HEK293 (cell line): ENCODE measurements at regions not wholly inside any gene's neighbourhood (a gene's known extent, or its start where the extent isn't known, plus 50 kb on each side); places are given as distances from the start of the nearest gene placed in this dataset.

Source experiments
- CTCF ChIA-PET: fragments of 350-600 bp; formaldehyde crosslinking; extraction: SDS; loops from one replicate; lab custom pipeline; 2021; ENCODE audit warnings: antibody characterized with exemption; lab: Yijun Ruan, JAX
- POLR2A ChIA-PET: fragments of 300-600 bp; formaldehyde crosslinking; extraction: SDS; loops from one replicate; lab custom pipeline; 2020; ENCODE audit warnings: antibody characterized with exemption, inconsistent platforms; lab: Yijun Ruan, JAX
- H3K27ac ChIP-seq: fragments of 200-500 bp; sonication (Bioruptor generic); 2 replicates; pipeline ENCODE4 v1.5.1; 2014; ENCODE audit warnings: low read depth, low read length, control low read depth, inconsistent platforms; ENCODE audit errors: extremely low read depth
- H3K36me3 ChIP-seq, 2 experiments: fragments of 200-500 bp in 1 of 2; sonication (Bioruptor generic) in 1 of 2; 1 replicate in 1 of 2; 2 replicates in 1 of 2; pipeline ENCODE4 v1.5.1; 2014 to 2017; ENCODE audit warnings: inconsistent platforms in 2 of 2, low read length in 2 of 2; ENCODE audit not compliant: control insufficient read depth in 2 of 2, insufficient read depth in 1 of 2
- H3K4me1 ChIP-seq: fragments of 200-500 bp; sonication (Bioruptor generic); 2 replicates; pipeline ENCODE4 v1.5.1; 2014; ENCODE audit warnings: mild to moderate bottlenecking, low read length, inconsistent platforms; ENCODE audit not compliant: control insufficient read depth, insufficient read depth
- H3K4me3 ChIP-seq: 2 replicates; pipeline ENCODE4 v1.5.1; 2011; ENCODE audit warnings: low read depth, mild to moderate bottlenecking, control low read depth, low read length, moderate library complexity
- H3K9me3 ChIP-seq: fragments of 200-500 bp; sonication (Bioruptor generic); 2 replicates; pipeline ENCODE4 v1.5.1; 2014; ENCODE audit warnings: low read depth, low read length, inconsistent platforms; ENCODE audit not compliant: control insufficient read depth, insufficient read depth
- MYNN ChIP-seq: fragments of 450-650 bp; formaldehyde crosslinking; IDR thresholded peaks from 2 replicates; pipeline ENCODE4 v1.5.1; 2016; ENCODE audit warnings: missing biosample characterization, missing genetic modification characterization, borderline replicate concordance
- OVOL3 ChIP-seq: fragments of 450-650 bp; formaldehyde crosslinking; IDR thresholded peaks from 2 replicates; pipeline ENCODE4 v1.5.1; 2016; ENCODE audit warnings: missing biosample characterization, missing genetic modification characterization
- REST ChIP-seq: fragments of 450-650 bp; formaldehyde crosslinking; IDR thresholded peaks from 2 replicates; pipeline ENCODE4 v1.5.1; 2016; ENCODE audit warnings: missing biosample characterization, missing genetic modification characterization
- SETDB1 ChIP-seq: IDR thresholded peaks from one replicate; pipeline ENCODE4 v1.6.1; 2017; ENCODE audit warnings: mild to moderate bottlenecking, low read length, moderate library complexity, mixed read lengths; ENCODE audit not compliant: insufficient read length
- SP2 ChIP-seq: fragments of 450-650 bp; formaldehyde crosslinking; IDR thresholded peaks from 2 replicates; pipeline ENCODE4 v1.5.1; 2016; ENCODE audit warnings: missing biosample characterization, missing genetic modification characterization
- TSHZ1 ChIP-seq: fragments of 450-650 bp; formaldehyde crosslinking; IDR thresholded peaks from 2 replicates; pipeline ENCODE4 v1.5.1; 2016; ENCODE audit warnings: missing biosample characterization, missing genetic modification characterization, borderline replicate concordance
- ZBTB21 ChIP-seq: fragments of 450-650 bp; formaldehyde crosslinking; IDR thresholded peaks from 2 replicates; pipeline ENCODE4 v1.5.1; 2017; ENCODE audit warnings: missing biosample characterization, missing genetic modification characterization
- ZBTB6 ChIP-seq: fragments of 450-650 bp; formaldehyde crosslinking; IDR thresholded peaks from 2 replicates; pipeline ENCODE4 v1.5.1; 2017; ENCODE audit warnings: missing biosample characterization, missing genetic modification characterization
- ZNF138 ChIP-seq: fragments of 450-650 bp; formaldehyde crosslinking; IDR thresholded peaks from 2 replicates; pipeline ENCODE4 v1.5.1; 2016; ENCODE audit warnings: missing biosample characterization, missing genetic modification characterization, borderline replicate concordance
- ZNF184 ChIP-seq: fragments of 450-650 bp; IDR thresholded peaks from 2 replicates; pipeline ENCODE4 v1.5.1; 2018; ENCODE audit warnings: missing biosample characterization, mild to moderate bottlenecking, missing genetic modification characterization
- ZNF302 ChIP-seq: fragments of 450-650 bp; formaldehyde crosslinking; IDR thresholded peaks from 2 replicates; pipeline ENCODE4 v1.5.1; 2016; ENCODE audit warnings: missing biosample characterization, missing genetic modification characterization, low read depth
- ZNF324 ChIP-seq: fragments of 450-650 bp; formaldehyde crosslinking; IDR thresholded peaks from 2 replicates; pipeline ENCODE4 v1.5.1; 2016; ENCODE audit warnings: missing biosample characterization, missing genetic modification characterization
- ZNF335 ChIP-seq: fragments of 450-650 bp; formaldehyde crosslinking; conservative IDR thresholded peaks from 2 replicates; pipeline ENCODE4 v1.5.1; 2016; ENCODE audit warnings: missing biosample characterization, missing genetic modification characterization
- ZNF391 ChIP-seq: fragments of 450-650 bp; formaldehyde crosslinking; IDR thresholded peaks from 2 replicates; pipeline ENCODE4 v1.5.1; 2016; ENCODE audit warnings: low read depth, missing biosample characterization, missing genetic modification characterization, borderline replicate concordance
- ZNF423 ChIP-seq: fragments of 450-650 bp; formaldehyde crosslinking; IDR thresholded peaks from 2 replicates; pipeline ENCODE4 v1.5.1; 2016; ENCODE audit warnings: missing biosample characterization, missing genetic modification characterization
- ZNF449 ChIP-seq: fragments of 450-650 bp; formaldehyde crosslinking; IDR thresholded peaks from 2 replicates; pipeline ENCODE4 v1.5.1; 2017; ENCODE audit warnings: missing biosample characterization, mild to moderate bottlenecking, missing genetic modification characterization, moderate library complexity
- ZNF549 ChIP-seq: fragments of 450-650 bp; IDR thresholded peaks from 2 replicates; pipeline ENCODE4 v1.5.1; 2018; ENCODE audit warnings: missing biosample characterization, missing genetic modification characterization, mild to moderate bottlenecking, inconsistent platforms, moderate library complexity
- ZNF580 ChIP-seq: fragments of 450-650 bp; formaldehyde crosslinking; IDR thresholded peaks from 2 replicates; pipeline ENCODE4 v1.5.1; 2016; ENCODE audit warnings: missing biosample characterization, missing genetic modification characterization
- ZNF624 ChIP-seq: fragments of 450-650 bp; formaldehyde crosslinking; IDR thresholded peaks from 2 replicates; pipeline ENCODE4 v1.5.1; 2017; ENCODE audit warnings: missing biosample characterization, missing genetic modification characterization
- ZNF626 ChIP-seq: fragments of 450-650 bp; sonication (Bioruptor Pico); formaldehyde crosslinking; IDR thresholded peaks from 2 replicates; pipeline ENCODE4 v1.5.1; 2018; ENCODE audit warnings: missing biosample characterization, missing genetic modification characterization, inconsistent platforms
- ZNF658 ChIP-seq: fragments of 450-650 bp; formaldehyde crosslinking; IDR thresholded peaks from 2 replicates; pipeline ENCODE4; 2016; ENCODE audit warnings: missing biosample characterization, missing genetic modification characterization
- ZNF791 ChIP-seq: fragments of 450-650 bp; formaldehyde crosslinking; IDR thresholded peaks from 2 replicates; pipeline ENCODE4 v1.5.1; 2016; ENCODE audit warnings: missing biosample characterization, missing genetic modification characterization

GRCh38 chr5:163383754-163384153, 53.6 kb upstream of the CCNG1 start (continued):
- TF ChIP-seq ZNF391 (tag by site-specific recombination) (no peak), REST (no peak), ZBTB6 (tag by site-specific recombination) (no peak), SETDB1 (no peak), ZNF138 (tag by site-specific recombination) (no peak), ZNF580 (no peak), ZBTB21 (tag by site-specific recombination) (no peak), TSHZ1 (no peak)
- TF ChIP-seq, all 188 proteins: peak for 0

GRCh38 chr5:163384669-163385068, 52.7 kb upstream of the CCNG1 start:
- POLR2A ChIA-PET: no interaction called here
- H3K27ac ChIP-seq: no peak overlapping the region
- CTCF ChIA-PET: no interaction called here
- no peak overlapping the region for H3K4me3 ChIP-seq
- TF ChIP-seq MYNN (tag by site-specific recombination): no peak
- TF ChIP-seq ZNF449 (tag by site-specific recombination): no peak
- TF ChIP-seq ZNF324: no peak
- TF ChIP-seq ZNF658 (tag by site-specific recombination): no peak
- no peak for TF ChIP-seq ZNF184 (tag by site-specific recombination)
- no peak for TF ChIP-seq ZNF549 (tag by site-specific recombination)
- no peak for TF ChIP-seq ZNF791
- TF ChIP-seq ZNF335: no peak
- TF ChIP-seq ZNF302 (tag by site-specific recombination): no peak
- TF ChIP-seq ZNF624 (tag by site-specific recombination): no peak
- TF ChIP-seq OVOL3 (tag by site-specific recombination): no peak
- TF ChIP-seq ZNF626 (tag by site-specific recombination): no peak
- no peak for TF ChIP-seq SP2
- no peak for TF ChIP-seq ZNF423 (tag by site-specific recombination)
- no peaks in the 10 kb centered on the region for H3K4me1 ChIP-seq
- H3K36me3 ChIP-seq: no peaks in the 10 kb centered on the region
- H3K9me3 ChIP-seq: no peaks in the 10 kb centered on the region
